ENCODE measurements at regions not wholly inside any gene's neighbourhood (a gene's known extent, or its start where the extent isn't known, plus 50 kb on each side); places are given as distances from the start of the nearest gene placed in this dataset.

DNA sequence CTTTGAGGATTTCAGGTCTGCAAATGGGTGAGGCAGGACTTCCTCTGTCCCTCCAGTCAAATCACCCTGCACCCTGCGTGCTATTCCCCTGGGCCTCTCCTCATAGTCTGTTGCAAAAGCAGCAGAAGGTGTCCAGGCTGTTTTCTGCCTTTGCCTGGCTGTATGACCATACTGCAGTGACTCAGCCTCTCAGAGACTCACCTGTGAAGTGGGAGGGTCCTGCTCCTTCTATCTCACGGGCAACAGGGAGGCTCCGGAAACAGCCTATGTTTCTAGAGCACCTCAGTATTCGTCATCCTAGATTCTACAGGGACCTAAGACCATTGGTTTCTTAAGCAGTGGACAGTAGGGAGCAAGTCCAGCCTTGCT, 216.4 kb downstream of the TLE3 start:
- WGBS (ENCODE audit: missing lambda C conversion rate), result 40% methylated on average over 4 of the region's 4 CpGs
- no peak overlapping the region for H3K27ac ChIP-seq
- TF ChIP-seq NR3C1 (IDR thresholded peaks at IDR 0.05) (no peak), KDM1A (IDR thresholded peaks at IDR 0.05; ENCODE audit: low read depth) (no peak), RARB (CRISPR knock-in tag; IDR thresholded peaks at IDR 0.05) (no peak), HOXB13 (CRISPR knock-in tag; IDR thresholded peaks at IDR 0.05; ENCODE audit: low read depth) (no peak), HDAC2 (IDR thresholded peaks at IDR 0.05) (no peak), HOXB5 (CRISPR knock-in tag; IDR thresholded peaks at IDR 0.05) (no peak), JUN (IDR thresholded peaks at IDR 0.05) (no peak), RAD21 (conservative IDR thresholded peaks at IDR 0.05 in 1 of 2, IDR thresholded peaks at IDR 0.05 in 1 of 2) (no peak), SMC3 (IDR thresholded peaks at IDR 0.05) (no peak), ZSCAN20 (CRISPR knock-in tag; IDR thresholded peaks at IDR 0.05) (no peak), CBX8 (IDR thresholded peaks at IDR 0.05) (no peak), CHD2 (IDR thresholded peaks at IDR 0.05; ENCODE audit: low read length, partially characterized antibody) (no peak), TP53 (CRISPR knock-in tag; IDR thresholded peaks at IDR 0.05) (no peak), RFX5 (IDR thresholded peaks at IDR 0.05) (no peak), JUNB (IDR thresholded peaks at IDR 0.05) (no peak)
- TF ChIP-seq, protein P1, sequence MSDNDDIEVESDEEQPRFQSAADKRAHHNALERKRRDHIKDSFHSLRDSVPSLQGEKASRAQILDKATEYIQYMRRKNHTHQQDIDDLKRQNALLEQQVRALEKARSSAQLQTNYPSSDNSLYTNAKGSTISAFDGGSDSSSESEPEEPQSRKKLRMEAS (IDR thresholded peaks at IDR 0.05), result no peak
- TF ChIP-seq, protein P2, sequence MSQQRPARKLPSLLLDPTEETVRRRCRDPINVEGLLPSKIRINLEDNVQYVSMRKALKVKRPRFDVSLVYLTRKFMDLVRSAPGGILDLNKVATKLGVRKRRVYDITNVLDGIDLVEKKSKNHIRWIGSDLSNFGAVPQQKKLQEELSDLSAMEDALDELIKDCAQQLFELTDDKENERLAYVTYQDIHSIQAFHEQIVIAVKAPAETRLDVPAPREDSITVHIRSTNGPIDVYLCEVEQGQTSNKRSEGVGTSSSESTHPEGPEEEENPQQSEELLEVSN (IDR thresholded peaks at IDR 0.05; ENCODE audit: borderline replicate concordance, low read depth), result no peak
- TF ChIP-seq, protein P3, sequence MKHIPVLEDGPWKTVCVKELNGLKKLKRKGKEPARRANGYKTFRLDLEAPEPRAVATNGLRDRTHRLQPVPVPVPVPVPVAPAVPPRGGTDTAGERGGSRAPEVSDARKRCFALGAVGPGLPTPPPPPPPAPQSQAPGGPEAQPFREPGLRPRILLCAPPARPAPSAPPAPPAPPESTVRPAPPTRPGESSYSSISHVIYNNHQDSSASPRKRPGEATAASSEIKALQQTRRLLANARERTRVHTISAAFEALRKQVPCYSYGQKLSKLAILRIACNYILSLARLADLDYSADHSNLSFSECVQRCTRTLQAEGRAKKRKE (CRISPR knock-in tag; IDR thresholded peaks at IDR 0.05; ENCODE audit: low read depth), result no peak
- TF ChIP-seq, protein P4, sequence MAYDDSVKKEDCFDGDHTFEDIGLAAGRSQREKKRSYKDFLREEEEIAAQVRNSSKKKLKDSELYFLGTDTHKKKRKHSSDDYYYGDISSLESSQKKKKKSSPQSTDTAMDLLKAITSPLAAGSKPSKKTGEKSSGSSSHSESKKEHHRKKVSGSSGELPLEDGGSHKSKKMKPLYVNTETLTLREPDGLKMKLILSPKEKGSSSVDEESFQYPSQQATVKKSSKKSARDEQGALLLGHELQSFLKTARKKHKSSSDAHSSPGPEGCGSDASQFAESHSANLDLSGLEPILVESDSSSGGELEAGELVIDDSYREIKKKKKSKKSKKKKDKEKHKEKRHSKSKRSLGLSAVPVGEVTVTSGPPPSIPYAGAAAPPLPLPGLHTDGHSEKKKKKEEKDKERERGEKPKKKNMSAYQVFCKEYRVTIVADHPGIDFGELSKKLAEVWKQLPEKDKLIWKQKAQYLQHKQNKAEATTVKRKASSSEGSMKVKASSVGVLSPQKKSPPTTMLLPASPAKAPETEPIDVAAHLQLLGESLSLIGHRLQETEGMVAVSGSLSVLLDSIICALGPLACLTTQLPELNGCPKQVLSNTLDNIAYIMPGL (CRISPR knock-in tag; IDR thresholded peaks at IDR 0.05; ENCODE audit: borderline replicate concordance), result no peak
- no peak overlapping the region for H3K4me2 ChIP-seq
- H3K4me1 ChIP-seq, result no peaks in the 10 kb centered on the region
- ATAC-seq (no peak), FAIRE-seq (no peak), DNase-seq (ENCODE audit: low read depth in 1 of 2, low spot score in 1 of 2) (no peak)
- no peaks in the 10 kb centered on the region for H3K9me3 ChIP-seq
- H3K4me3 ChIP-seq, result no peak overlapping the region
- ChIA-PET POLR2A (no interaction called here), CTCF (interaction anchor here (1.3 kb wide), 1 partner anchor 12 kb away, joined by 3 read pairs; no protein-coding TSS in a partner anchor)

DNA sequence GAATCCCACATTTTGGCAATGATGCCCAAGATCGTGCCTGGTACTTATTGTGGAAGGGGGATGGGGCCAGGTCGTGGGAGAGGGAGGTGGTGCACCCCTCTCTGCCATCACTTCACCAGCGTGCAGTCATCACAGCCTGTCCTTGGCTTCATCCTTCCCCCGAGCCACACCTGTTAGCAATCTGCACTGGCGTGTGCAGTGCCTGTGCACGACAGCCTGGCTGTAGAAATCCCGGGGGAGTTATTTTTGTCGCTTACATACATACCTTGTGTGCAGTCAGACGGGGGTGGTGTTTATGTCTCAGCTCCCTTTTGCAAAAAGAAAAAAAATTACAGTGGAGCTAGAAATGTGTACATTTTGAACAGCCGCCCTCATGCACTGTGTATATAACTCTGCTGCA, 216.0 kb downstream of the TLE3 start:
- POLR2A ChIA-PET, result no interaction called here
- Histone ChIP-seq H3K4me2 (no peak overlapping the region), H3K4me3 (no peak overlapping the region), H3K9me3 (no peaks in the 10 kb centered on the region), H3K27ac (no peak overlapping the region), H3K4me1 (no peaks in the 10 kb centered on the region)
- no peak for ATAC-seq
- DNase-seq (ENCODE audit: low read depth in 1 of 2, low spot score in 1 of 2), result no peak
- no peak for TF ChIP-seq JUN (IDR thresholded peaks at IDR 0.05)
- no peak for TF ChIP-seq MAFK (IDR thresholded peaks at IDR 0.05; ENCODE audit: partially characterized antibody)
- no peak for TF ChIP-seq EHF (CRISPR knock-in tag; IDR thresholded peaks at IDR 0.05)
- no peak for TF ChIP-seq FOSB (CRISPR knock-in tag; IDR thresholded peaks at IDR 0.05)
- TF ChIP-seq ZFP36 (IDR thresholded peaks at IDR 0.05; ENCODE audit: borderline replicate concordance, partially characterized antibody), result no peak
- no peak for TF ChIP-seq ZSCAN20 (CRISPR knock-in tag; IDR thresholded peaks at IDR 0.05)
- TF ChIP-seq POLR2AphosphoS2 (conservative IDR thresholded peaks at IDR 0.05; ENCODE audit: low read length), result no peak
- no peak for TF ChIP-seq NR3C1 (IDR thresholded peaks at IDR 0.05)
- no peak for TF ChIP-seq HEYL (CRISPR knock-in tag; IDR thresholded peaks at IDR 0.05)
- TF ChIP-seq, protein P1 (IDR thresholded peaks at IDR 0.05), result no peak
- no peak for TF ChIP-seq PHF8 (IDR thresholded peaks at IDR 0.05; ENCODE audit: borderline replicate concordance, low read depth)
- TF ChIP-seq FOXS1 (CRISPR knock-in tag; IDR thresholded peaks at IDR 0.05), result no peak
- no peak for FAIRE-seq
- WGBS (ENCODE audit: missing lambda C conversion rate), result 49% methylated on average over 10 of the region's 10 CpGs
- CTCF ChIA-PET, result interaction anchor here (1.3 to 1.7 kb wide), 2 partner anchors 10 to 12 kb away, joined by 3 to 5 read pairs; no protein-coding TSS in a partner anchor
